SU-DHL-6 (cell line): ENCODE measurements at regions not wholly inside any gene's neighbourhood (a gene's known extent, or its start where the extent isn't known, plus 50 kb on each side); places are given as distances from the start of the nearest gene placed in this dataset.

Source experiments
- H2AFZ ChIP-seq: fragments of 200-600 bp; sonication (generic); 2 replicates; pipeline ENCODE4 v1.6.1; 2014; ENCODE audit warnings: low read depth, mild to moderate bottlenecking, moderate library complexity, mixed read lengths, antibody characterized with exemption, low read length; ENCODE audit not compliant: severe bottlenecking
- H3F3A ChIP-seq: fragments of 200-600 bp; shearing (Covaris generic); 2 replicates; pipeline ENCODE4 v1.6.0; 2016; ENCODE audit warnings: antibody characterized with exemption, mild to moderate bottlenecking; ENCODE audit not compliant: insufficient read depth
- H3K27ac ChIP-seq: fragments of 200-600 bp; sonication (generic); 2 replicates; pipeline ENCODE4 v1.5.1; 2016; ENCODE audit warnings: low read depth, mild to moderate bottlenecking, low read length, moderate library complexity, mixed read lengths
- H3K27me3 ChIP-seq: fragments of 200-600 bp; sonication (generic), shearing (Covaris generic); 2 replicates; pipeline ENCODE4 v1.6.0; 2014; ENCODE audit warnings: mild to moderate bottlenecking, low read length
- H3K36me3 ChIP-seq: fragments of 200-600 bp; sonication (generic); 2 replicates; pipeline ENCODE4 v1.6.1; 2014; ENCODE audit warnings: mild to moderate bottlenecking, low read length, mixed read lengths
- H3K4me2 ChIP-seq: fragments of 300-600, 200-600 bp; shearing (Covaris generic), sonication (generic); 2 replicates; pipeline ENCODE4 v1.6.0; 2014; ENCODE audit warnings: low read length, low read depth, mild to moderate bottlenecking; ENCODE audit not compliant: poor library complexity, severe bottlenecking
- H3K4me3 ChIP-seq: fragments of 200-600 bp; sonication (generic); 2 replicates; pipeline ENCODE4 v1.5.1; 2014; ENCODE audit warnings: antibody characterized with exemption, low read length, mild to moderate bottlenecking, mixed read lengths; ENCODE audit not compliant: insufficient read depth, poor library complexity, severe bottlenecking
- H3K79me2 ChIP-seq: fragments of 200-600 bp; sonication (generic); 2 replicates; pipeline ENCODE4 v1.6.1; 2014; ENCODE audit warnings: mild to moderate bottlenecking, low read length, moderate library complexity; ENCODE audit not compliant: insufficient read depth
- H3K9ac ChIP-seq: fragments of 200-600 bp; sonication (generic); 2 replicates; pipeline ENCODE4 v1.7.0; 2014; ENCODE audit warnings: mild to moderate bottlenecking, low read length
- H3K9me2 ChIP-seq: fragments of 200-600 bp; sonication (generic); replicated peaks from 2 replicates; pipeline ENCODE4 v1.6.1; 2014; ENCODE audit warnings: low read length; ENCODE audit not compliant: insufficient read depth
- H3K9me3 ChIP-seq: fragments of 200-600 bp; sonication (generic); 2 replicates; pipeline ENCODE4 v1.6.1; 2014; ENCODE audit warnings: low read length, mixed read lengths; ENCODE audit not compliant: insufficient read depth
- H4K20me1 ChIP-seq: fragments of 200-600 bp; sonication (generic); 2 replicates; pipeline ENCODE4 v1.6.1; 2014; ENCODE audit warnings: low read depth, mild to moderate bottlenecking, antibody characterized with exemption, low read length, moderate library complexity, mixed read lengths
- CTCF ChIP-seq: fragments of 200-600 bp; sonication (generic); IDR thresholded peaks from one replicate; pipeline ENCODE4 v1.5.1; 2017; ENCODE audit warnings: antibody characterized with exemption, mild to moderate bottlenecking, low read length, moderate library complexity; ENCODE audit not compliant: insufficient read depth, poor library complexity, severe bottlenecking
- EZH2phosphoT487 ChIP-seq: fragments of 200-600 bp; sonication (generic), shearing (Covaris generic); conservative IDR thresholded peaks from 2 replicates; pipeline ENCODE4 v1.6.1; 2018; ENCODE audit warnings: mild to moderate bottlenecking, antibody characterized with exemption, low read length, moderate library complexity, mixed read lengths

- no peaks in the 10 kb centered on the region for H3K9me3 ChIP-seq
- H2AFZ ChIP-seq, result no peak overlapping the region
- TF ChIP-seq CTCF (no peak), EZH2phosphoT487 (no peak)
- H4K20me1 ChIP-seq, result no peaks in the 10 kb centered on the region
- no peak overlapping the region for H3K9ac ChIP-seq
- no peak overlapping the region for H3K4me2 ChIP-seq
- no peaks in the 10 kb centered on the region for H3K9me2 ChIP-seq
- H3K79me2 ChIP-seq, result no peaks in the 10 kb centered on the region
- H3K27ac ChIP-seq, result no peak overlapping the region
- H3K36me3 ChIP-seq, result no peaks in the 10 kb centered on the region
- no peak overlapping the region for H3K4me3 ChIP-seq
- no peaks in the 10 kb centered on the region for H3K27me3 ChIP-seq
- no peaks in the 10 kb centered on the region for H3F3A ChIP-seq
Observed at GRCh38 chr10:3292636-3293035, 120.1 kb upstream of the PITRM1 start.

- Histone ChIP-seq H3K9me3 (no peaks in the 10 kb centered on the region), H3K36me3 (no peaks in the 10 kb centered on the region), H3K4me2 (no peak overlapping the region), H3F3A (no peaks in the 10 kb centered on the region), H3K27ac (no peak overlapping the region), H2AFZ (no peak overlapping the region), H3K9me2 (no peaks in the 10 kb centered on the region), H3K79me2 (no peaks in the 10 kb centered on the region), H3K4me3 (no peak overlapping the region), H3K9ac (no peak overlapping the region), H4K20me1 (no peaks in the 10 kb centered on the region), H3K27me3 (no peaks in the 10 kb centered on the region)
- TF ChIP-seq CTCF, result no peak
- no peak for TF ChIP-seq EZH2phosphoT487
Observed at GRCh38 chr10:3290550-3290949, 118.0 kb upstream of the PITRM1 start.

- Histone ChIP-seq H2AFZ (no peak overlapping the region), H3K27ac (no peak overlapping the region), H3K9me2 (no peaks in the 10 kb centered on the region), H3K79me2 (no peaks in the 10 kb centered on the region), H3K9ac (no peak overlapping the region), H3F3A (no peaks in the 10 kb centered on the region), H3K36me3 (no peaks in the 10 kb centered on the region), H3K4me2 (no peak overlapping the region), H4K20me1 (no peaks in the 10 kb centered on the region), H3K27me3 (no peaks in the 10 kb centered on the region), H3K4me3 (no peak overlapping the region), H3K9me3 (no peaks in the 10 kb centered on the region)
- TF ChIP-seq EZH2phosphoT487, result no peak
Observed at GRCh38 chr10:3287572-3288445, 115.2 kb upstream of the PITRM1 start.

GRCh38 chr10:3282674-3283017 is 110.1 kb upstream of the PITRM1 start:
- no peak for TF ChIP-seq EZH2phosphoT487
- Histone ChIP-seq H3K36me3 (no peaks in the 10 kb centered on the region), H3K9me2 (no peaks in the 10 kb centered on the region), H3K4me3 (no peak overlapping the region), H4K20me1 (no peaks in the 10 kb centered on the region), H3K9ac (no peak overlapping the region), H3K27ac (no peak overlapping the region), H3K4me2 (no peak overlapping the region), H3K9me3 (no peaks in the 10 kb centered on the region), H3F3A (no peaks in the 10 kb centered on the region), H3K79me2 (no peaks in the 10 kb centered on the region), H3K27me3 (no peaks in the 10 kb centered on the region), H2AFZ (no peak overlapping the region)
